NOMO-1 treated with DMSO at 0.1 percent for 48 hours (cell line): ENCODE measurements at regions not wholly inside any gene's neighbourhood (a gene's known extent, or its start where the extent isn't known, plus 50 kb on each side); places are given as distances from the start of the nearest gene placed in this dataset.
"Not testable (repeated sequence)": the region's sequence is repeated elsewhere in the genome, so short reads cannot be mapped to it uniquely, and the experiment has no call there.

ENCODE experiments used
- DNase-seq: peaks from one replicate; lab custom pipeline; 2025; ENCODE audit not compliant: unreplicated experiment; lab: John Stamatoyannopoulos, UW

GRCh38 chr1:181324797-181325616, 158.3 kb upstream of the CACNA1E start:
- no peak for DNase-seq

DNA sequence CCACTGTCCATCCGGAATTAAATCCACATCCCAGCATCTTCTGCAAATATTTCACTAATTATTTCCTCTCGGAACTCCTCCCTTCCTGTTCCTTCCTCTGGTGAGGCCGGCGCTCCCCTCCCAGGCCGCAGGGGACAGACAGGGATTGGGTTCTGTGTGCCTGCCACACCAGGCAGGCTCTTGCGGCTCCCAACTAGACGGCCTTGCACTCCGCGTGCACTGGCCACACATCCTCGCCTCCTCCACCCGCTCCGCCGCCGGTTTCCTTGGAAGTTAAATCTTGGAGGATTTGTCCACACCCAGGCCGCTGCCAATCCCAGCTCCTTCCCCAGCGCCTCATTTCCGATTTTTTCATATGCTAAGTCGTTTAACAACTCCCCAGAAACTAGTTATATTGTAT, 157.6 kb upstream of the CACNA1E start:
- not testable (repeated sequence) for DNase-seq

- DNase-seq = no peak
Measured at GRCh38 chr1:181326348-181326747, 157.0 kb upstream of the CACNA1E start.

GRCh38 chr1:181327796-181328195, 155.5 kb upstream of the CACNA1E start:
- DNase-seq = no peak

DNA sequence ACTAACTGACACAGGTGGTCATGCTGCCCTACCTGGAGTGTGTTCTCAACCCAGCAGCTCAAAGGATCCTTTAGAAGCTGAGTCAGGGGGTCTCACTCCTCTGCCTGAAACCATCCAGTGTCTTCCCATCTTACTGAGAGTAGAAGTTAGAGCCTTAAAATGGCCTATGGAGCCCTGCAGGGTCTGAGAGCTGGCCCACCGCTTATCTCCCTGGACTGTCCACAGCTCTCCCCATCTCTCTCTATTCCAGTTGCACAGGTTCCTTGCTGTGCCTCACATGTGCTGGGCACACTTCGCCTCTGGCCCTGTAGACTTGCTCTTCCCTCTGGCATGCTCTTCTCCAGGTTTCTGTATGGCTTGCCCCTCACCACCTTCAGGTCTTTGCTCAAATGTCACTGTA, 148.6 kb upstream of the CACNA1E start:
- no peak for DNase-seq

- no peak for DNase-seq
Measured at GRCh38 chr1:181335631-181336030, 147.7 kb upstream of the CACNA1E start.

DNA sequence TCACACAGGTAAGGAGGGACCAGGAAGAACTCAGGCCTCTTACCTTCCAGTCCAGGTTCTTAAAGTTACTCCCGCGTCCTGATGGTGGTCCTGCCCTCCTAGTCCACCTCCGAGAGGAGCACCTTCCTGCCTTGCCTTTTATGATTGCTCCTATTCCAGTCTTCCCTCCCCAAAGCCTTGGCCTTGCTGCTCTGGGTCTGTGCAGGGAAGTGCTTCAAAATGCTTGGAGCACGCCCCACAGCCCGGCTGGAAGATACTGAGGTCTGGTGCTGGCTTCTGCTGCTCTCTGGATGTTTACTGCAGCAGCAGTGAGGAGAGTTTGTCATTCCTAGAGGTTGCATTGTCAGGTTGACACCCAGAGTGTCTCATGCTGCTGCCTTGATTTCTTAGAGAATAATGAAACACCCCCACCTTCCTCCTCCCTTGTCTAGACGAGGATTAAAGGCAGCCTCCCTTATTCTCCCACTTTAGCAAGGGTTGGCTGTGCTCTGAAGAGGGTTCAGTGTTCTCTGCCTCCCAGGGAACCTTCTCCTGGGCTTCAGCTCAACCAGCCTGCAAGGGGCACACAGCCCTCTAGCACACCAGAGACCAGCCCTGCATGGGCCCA, 142.2 kb upstream of the CACNA1E start:
- DNase-seq = no peak

- DNase-seq = no peak
Measured at GRCh38 chr1:181344091-181344490, 139.2 kb upstream of the CACNA1E start.

- no peak for DNase-seq
Measured at GRCh38 chr1:181345146-181345545, 138.2 kb upstream of the CACNA1E start.

DNA sequence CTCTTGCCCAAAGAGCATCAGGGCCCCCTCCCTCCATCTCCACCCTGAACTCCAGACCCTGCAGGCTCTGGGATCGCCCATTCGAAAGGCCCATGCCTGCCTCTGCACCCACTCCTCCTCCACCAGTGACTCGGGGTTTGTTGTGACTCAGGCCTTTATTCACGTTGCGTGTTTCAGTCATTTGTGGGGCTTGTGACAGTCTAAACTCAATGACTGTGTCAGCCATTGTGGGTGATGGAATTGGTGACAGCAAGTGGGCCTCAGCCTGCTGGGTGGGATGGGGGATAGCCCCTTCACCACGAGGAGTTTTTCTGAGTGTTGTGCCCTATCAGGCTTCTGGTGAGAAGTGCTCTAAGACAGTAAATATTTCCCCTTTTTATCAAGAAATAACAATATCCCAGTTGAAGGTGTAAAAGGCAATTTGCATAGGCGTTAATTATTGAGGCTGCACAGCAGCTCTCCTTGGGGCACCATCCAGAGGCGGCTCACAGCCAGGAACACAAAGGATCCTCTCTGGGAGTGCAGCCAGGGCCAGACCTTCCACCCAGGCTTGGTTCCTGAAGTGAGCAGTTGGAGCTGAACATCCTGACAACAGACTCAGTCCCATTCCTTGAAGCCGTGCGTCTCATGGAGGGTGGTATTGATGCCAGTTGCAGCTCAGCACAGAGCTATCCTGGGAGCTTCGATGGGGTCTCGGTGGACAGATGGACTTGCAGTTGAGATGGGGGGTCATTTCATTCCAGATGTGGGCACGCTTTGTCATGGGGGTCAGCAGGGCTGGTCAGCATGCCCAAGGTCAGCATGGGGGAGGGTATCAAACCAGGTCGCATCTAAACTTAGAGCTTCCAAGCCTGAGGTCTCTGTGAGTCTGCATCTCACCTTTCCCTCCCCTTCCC, 135.6 kb upstream of the CACNA1E start:
- no peak for DNase-seq

- DNase-seq = no peak
Measured at GRCh38 chr1:181349512-181349911, 133.8 kb upstream of the CACNA1E start.

GRCh38 chr1:181350131-181350530, 133.2 kb upstream of the CACNA1E start:
- no peak for DNase-seq

DNA sequence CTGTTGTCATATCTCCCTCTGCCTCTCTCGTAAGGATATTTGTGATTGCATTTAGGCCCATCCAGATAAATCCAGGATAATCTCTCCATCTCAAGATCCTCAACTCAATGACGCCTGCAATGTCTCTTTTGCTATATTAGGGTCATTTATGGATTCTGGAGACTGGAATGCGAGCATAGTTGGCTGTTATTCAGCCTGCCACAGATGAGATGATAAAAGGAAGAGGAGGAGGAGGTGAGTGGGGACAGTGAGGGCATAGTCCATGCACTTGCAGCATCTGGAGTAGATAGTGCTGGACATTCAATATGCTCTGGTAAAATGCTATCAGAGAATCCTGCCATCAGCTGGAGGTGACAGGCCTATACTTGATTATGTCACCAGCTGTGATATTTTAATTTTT, 131.6 kb upstream of the CACNA1E start:
- no peak for DNase-seq

- no peak for DNase-seq
Measured at GRCh38 chr1:181352695-181353094, 130.6 kb upstream of the CACNA1E start.

- DNase-seq = no peak
Measured at GRCh38 chr1:181353526-181353925, 129.8 kb upstream of the CACNA1E start.

- peak; percentile 46 for DNase-seq
Measured at GRCh38 chr1:181354865-181355264, 128.5 kb upstream of the CACNA1E start.

GRCh38 chr1:181356505-181357340, 126.6 kb upstream of the CACNA1E start:
- peak; percentile 98 for DNase-seq

DNA sequence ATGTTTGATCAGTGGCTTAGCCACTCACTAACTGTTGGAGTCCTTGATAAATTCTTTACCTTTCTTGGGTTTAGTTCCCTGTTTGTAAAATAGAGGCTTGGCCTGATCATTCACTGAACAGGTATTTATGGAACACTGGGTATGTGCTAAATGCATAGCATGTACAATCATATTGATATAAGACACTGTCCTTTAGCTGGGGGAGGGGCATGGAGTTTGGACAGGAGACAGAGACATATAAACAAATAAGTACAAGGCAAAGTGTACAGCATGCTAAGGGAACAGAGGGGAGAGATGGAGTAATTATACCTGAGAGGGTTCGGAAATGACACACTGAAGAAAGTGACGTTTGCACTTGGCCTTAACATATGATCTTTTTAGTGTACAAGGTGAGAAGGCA, 124.3 kb upstream of the CACNA1E start:
- no peak for DNase-seq

DNA sequence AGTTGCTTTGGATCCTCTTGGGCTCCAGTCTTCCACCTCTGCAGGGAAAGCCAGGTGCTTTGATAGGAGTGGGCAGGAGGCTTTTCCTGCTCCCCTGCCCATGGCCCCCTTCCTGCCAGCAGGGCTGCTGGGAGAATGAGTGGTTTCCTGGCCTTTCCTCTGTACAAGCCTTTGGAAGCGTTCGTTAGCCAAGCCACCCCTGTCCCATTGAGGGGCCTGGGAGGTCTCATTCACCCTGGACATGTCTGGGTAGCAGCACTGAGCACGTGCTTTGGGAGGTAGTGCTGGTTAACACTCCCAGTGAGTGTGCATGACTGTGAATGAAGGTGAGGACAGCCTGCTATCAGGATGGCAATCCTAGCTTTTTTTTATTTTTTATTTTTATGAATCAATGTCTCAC, 118.5 kb upstream of the CACNA1E start:
- no peak for DNase-seq

DNA sequence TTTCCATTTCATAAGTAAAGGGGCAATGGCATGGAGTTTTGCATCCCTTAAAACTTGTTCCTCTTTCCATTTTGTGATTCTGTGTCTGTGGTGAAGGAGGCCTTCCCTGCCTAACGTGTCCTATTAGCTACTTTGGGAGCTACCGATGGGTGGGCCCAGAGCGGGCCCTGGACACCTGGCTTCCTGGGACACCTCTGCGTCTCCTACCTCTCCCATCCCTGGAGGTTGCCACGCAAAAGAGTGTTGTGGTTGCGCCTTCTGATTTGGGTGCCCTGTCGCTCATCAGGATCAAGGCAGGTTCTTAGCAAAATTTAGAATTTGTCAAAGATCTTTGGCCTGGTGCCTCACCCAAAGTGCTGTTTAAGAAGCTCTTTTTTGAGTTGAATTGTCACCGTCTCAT, 116.4 kb upstream of the CACNA1E start:
- no peak for DNase-seq

DNA sequence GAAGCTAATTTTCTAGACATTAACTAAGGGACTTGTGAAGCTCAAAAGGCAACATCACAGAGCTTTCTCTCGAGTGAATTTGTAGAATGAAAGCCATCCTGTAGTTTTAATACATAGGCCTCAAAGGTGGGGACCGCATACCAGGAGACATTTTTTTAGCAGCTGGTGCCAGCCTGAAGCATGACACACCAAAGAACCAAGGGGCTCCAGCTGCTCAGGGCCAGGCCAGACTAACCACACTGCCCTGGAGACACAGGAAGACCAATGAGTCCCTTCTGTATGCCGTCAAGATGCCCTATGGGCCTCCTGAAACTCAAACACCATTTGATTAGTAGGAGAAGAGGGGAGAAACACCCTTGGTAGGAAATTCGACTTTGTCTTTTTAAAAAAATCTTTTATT, 113.9 kb upstream of the CACNA1E start:
- DNase-seq = no peak
